MCF 10A (cell line): ENCODE measurements at regions not wholly inside any gene's neighbourhood (a gene's known extent, or its start where the extent isn't known, plus 50 kb on each side); places are given as distances from the start of the nearest gene placed in this dataset.

ENCODE experiments used
- BruUV-seq: library from RNA; stranded (reverse); fragments of 400-500 nt; replicated peaks from 2 replicates; lab custom pipeline; 2021; lab: Mats Ljungman, UMichigan
- CTCF ChIA-PET: fragments of 300-600 bp; sonication (Branson Sonifier 250); formaldehyde crosslinking; extraction: SDS; loops from one replicate; lab custom pipeline; 2021; ENCODE audit warnings: antibody characterized with exemption, inconsistent platforms; lab: Yijun Ruan, JAX
- POLR2A ChIA-PET: fragments of 300-600, 350-650 bp; sonication (Branson Sonifier 250); formaldehyde crosslinking; extraction: SDS; loops from one replicate; lab custom pipeline; 2020; ENCODE audit warnings: antibody characterized with exemption, inconsistent platforms; lab: Yijun Ruan, JAX
- DNase-seq: peaks from one replicate; pipeline ENCODE4 v3.0.0-alpha.2; 2018; ENCODE audit not compliant: unreplicated experiment
- H3K27ac Mint-ChIP-seq: one replicate; pipeline ENCODE4 v1.8.0; 2022; ENCODE audit warnings: mild to moderate bottlenecking, low read depth, mixed read lengths; ENCODE audit not compliant: unreplicated experiment
- H3K27me3 Mint-ChIP-seq: one replicate; pipeline ENCODE4 v1.8.0; 2022; ENCODE audit warnings: mixed read lengths; ENCODE audit not compliant: insufficient read depth, unreplicated experiment
- H3K36me3 Mint-ChIP-seq: one replicate; pipeline ENCODE4 v1.8.0; 2022; ENCODE audit warnings: mild to moderate bottlenecking, moderate library complexity, mixed read lengths; ENCODE audit not compliant: insufficient read depth, unreplicated experiment
- H3K4me1 Mint-ChIP-seq: one replicate; pipeline ENCODE4 v1.8.0; 2022; ENCODE audit warnings: mixed read lengths; ENCODE audit not compliant: insufficient read depth, unreplicated experiment
- H3K4me3 Mint-ChIP-seq: one replicate; pipeline ENCODE4 v1.8.0; 2022; ENCODE audit warnings: mild to moderate bottlenecking, moderate library complexity, mixed read lengths; ENCODE audit not compliant: unreplicated experiment
- H3K9me3 Mint-ChIP-seq: one replicate; pipeline ENCODE4 v1.8.0; 2022; ENCODE audit warnings: mixed read lengths; ENCODE audit not compliant: unreplicated experiment
- intact Hi-C: fragments of 100-400 bp; cut with micrococcal nuclease; formaldehyde crosslinking; loops from 2 replicates; pipeline ENCODE4 v1.14.1; 2022
- TF ChIP-seq, protein P1 (sequence below): fragments of 200-600 bp; IDR thresholded peaks from one replicate; pipeline ENCODE4 v1.8.0; 2022; ENCODE audit warnings: antibody characterized with exemption, mild to moderate bottlenecking; ENCODE audit not compliant: unreplicated experiment

DNA sequence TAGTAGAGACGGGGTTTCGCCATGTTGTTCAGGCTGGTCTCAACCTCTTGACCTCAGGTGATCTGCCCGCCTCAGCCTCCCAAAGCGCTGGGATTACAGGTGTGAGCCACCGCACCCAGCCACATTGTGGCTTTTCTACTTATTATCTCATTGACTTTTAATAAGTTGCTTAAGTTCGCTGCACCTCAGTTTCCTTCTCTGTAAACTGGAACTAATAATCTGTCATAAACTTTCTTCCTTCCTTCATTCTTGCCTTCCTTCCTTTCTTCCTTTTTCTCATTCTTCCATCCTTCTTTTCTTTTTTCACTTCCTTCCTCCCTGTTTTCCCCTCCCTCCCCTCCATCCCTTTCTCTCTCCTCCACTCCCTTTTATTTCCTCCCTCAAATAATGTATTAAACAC is 192.2 kb downstream of the MAF start:
- Mint-ChIP-seq H3K27ac (no peak overlapping the region), H3K27me3 (no peaks in the 10 kb centered on the region), H3K9me3 (no peaks in the 10 kb centered on the region), H3K4me1 (no peaks in the 10 kb centered on the region), H3K4me3 (no peak overlapping the region), H3K36me3 (no peaks in the 10 kb centered on the region)
- POLR2A ChIA-PET = no interaction called here
- DNase-seq = no peak
- CTCF ChIA-PET = interaction anchor here (0.6 kb wide), 1 partner anchor 677 kb away, joined by 3 read pairs; no protein-coding TSS in a partner anchor
- no TSS peak for BruUV-seq
- intact Hi-C loops = no loop called here
- TF ChIP-seq, protein P1, sequence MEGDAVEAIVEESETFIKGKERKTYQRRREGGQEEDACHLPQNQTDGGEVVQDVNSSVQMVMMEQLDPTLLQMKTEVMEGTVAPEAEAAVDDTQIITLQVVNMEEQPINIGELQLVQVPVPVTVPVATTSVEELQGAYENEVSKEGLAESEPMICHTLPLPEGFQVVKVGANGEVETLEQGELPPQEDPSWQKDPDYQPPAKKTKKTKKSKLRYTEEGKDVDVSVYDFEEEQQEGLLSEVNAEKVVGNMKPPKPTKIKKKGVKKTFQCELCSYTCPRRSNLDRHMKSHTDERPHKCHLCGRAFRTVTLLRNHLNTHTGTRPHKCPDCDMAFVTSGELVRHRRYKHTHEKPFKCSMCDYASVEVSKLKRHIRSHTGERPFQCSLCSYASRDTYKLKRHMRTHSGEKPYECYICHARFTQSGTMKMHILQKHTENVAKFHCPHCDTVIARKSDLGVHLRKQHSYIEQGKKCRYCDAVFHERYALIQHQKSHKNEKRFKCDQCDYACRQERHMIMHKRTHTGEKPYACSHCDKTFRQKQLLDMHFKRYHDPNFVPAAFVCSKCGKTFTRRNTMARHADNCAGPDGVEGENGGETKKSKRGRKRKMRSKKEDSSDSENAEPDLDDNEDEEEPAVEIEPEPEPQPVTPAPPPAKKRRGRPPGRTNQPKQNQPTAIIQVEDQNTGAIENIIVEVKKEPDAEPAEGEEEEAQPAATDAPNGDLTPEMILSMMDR = no peak

DNA sequence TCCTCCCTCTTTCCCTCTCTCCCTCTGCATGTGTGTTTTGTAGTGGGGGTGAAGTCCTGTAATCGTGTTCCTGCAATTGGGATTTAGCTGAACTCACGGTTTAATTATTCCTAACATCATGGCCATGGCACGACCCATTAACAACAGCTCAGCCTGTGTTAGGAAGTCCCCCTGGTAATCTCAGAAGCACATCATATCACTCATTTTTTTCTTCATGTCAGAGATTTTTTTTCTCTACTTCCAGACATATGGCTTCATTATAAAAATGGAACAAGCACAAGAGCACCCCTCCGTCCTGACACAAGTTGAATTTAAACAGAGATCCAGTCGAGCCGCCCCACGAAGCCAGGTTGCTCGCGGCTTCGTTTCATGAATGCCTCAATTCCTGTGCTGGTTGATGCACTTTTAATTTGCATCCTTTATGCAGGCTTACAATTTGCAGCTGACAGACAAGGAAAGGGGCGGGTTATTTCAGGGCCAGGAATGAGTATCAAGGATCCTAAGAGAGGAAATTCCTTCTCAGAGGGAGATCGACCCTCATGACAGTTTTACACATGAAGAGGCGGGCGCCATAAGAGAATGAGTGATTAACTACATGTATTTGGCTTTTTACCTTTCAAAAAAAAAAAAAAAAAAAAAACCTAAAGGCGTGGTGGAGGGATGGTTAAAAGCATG is 192.9 kb downstream of the MAF start:
- POLR2A ChIA-PET = interaction anchor here (0.7 kb wide), 1 partner anchor 1008 kb away, joined by 3 read pairs; no protein-coding TSS in a partner anchor

DNA sequence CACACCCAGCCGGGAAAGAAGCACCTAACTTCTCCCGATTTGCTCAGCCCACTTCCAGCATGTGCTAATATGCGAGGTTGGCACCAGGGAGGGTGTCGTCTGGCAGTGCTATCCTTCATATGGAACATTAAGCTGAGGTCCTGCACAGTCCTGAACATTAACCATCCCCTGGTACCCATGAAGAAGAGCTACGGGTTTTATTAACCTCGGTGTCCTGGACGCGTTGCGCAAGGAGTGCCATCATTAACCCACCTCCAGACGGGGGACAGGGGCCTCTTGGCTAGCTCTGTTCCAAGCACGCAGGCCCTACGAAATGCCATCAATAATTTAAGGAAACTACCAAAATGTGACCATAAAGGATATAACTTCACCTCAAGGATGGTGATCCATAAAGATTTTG is 193.5 kb downstream of the MAF start:
- H3K27ac Mint-ChIP-seq = no peak overlapping the region
- H3K4me1 Mint-ChIP-seq = peaks cover 9% of the 10 kb centered on the region
- TF ChIP-seq, protein P1 = no peak
- BruUV-seq = no TSS peak
- intact Hi-C loops = no loop called here
- no peaks in the 10 kb centered on the region for H3K9me3 Mint-ChIP-seq
- no peak overlapping the region for H3K4me3 Mint-ChIP-seq
- ChIA-PET POLR2A (no interaction called here), CTCF (interaction anchor here (1.1 kb wide), 1 partner anchor 1172 kb away, joined by 3 read pairs; no protein-coding TSS in a partner anchor)
- no peaks in the 10 kb centered on the region for H3K36me3 Mint-ChIP-seq
- no peak for DNase-seq
- H3K27me3 Mint-ChIP-seq = no peaks in the 10 kb centered on the region

More for the DNA sequence above, 192.9 kb downstream of the MAF start:
- Mint-ChIP-seq H3K4me1 (peaks cover 3% of the 10 kb centered on the region), H3K9me3 (no peaks in the 10 kb centered on the region), H3K4me3 (no peak overlapping the region), H3K36me3 (no peaks in the 10 kb centered on the region), H3K27ac (no peak overlapping the region), H3K27me3 (no peaks in the 10 kb centered on the region)
- DNase-seq = no peak
- intact Hi-C loops = no loop called here
- CTCF ChIA-PET = interaction anchor here (0.6 to 1.1 kb wide), 2 partner anchors 677 to 1172 kb away, joined by 3 read pairs; no protein-coding TSS in a partner anchor
- TF ChIP-seq, protein P1 = no peak
- BruUV-seq = no TSS peak

DNA sequence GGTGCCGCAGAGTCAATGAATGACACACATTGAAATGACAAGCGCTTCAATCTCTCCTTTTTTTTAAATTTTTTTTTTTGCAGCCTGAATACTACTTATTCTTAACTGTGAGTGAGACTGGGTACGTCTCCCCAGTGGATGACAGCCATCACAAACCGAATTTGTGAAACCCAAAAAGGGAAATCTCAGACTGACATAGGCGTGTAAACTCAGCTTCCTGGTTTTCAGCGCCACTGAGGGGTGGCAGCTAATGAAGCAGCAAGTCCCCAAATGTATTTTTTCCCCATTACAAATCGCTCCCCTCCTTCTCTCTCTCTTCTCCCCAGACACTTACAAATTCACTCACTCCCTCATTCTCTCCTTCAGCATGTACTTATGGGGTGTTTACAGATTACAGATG is 196.0 kb downstream of the MAF start:
- peaks cover 12% of the 10 kb centered on the region for H3K4me1 Mint-ChIP-seq
- BruUV-seq = no TSS peak
- ChIA-PET POLR2A (no interaction called here), CTCF (no interaction called here)
- no peak overlapping the region for H3K27ac Mint-ChIP-seq
- DNase-seq = no peak
- no peak overlapping the region for H3K4me3 Mint-ChIP-seq
- H3K36me3 Mint-ChIP-seq = no peaks in the 10 kb centered on the region
- intact Hi-C loops = no loop called here
- H3K27me3 Mint-ChIP-seq = no peaks in the 10 kb centered on the region
- TF ChIP-seq, protein P1 = no peak
- H3K9me3 Mint-ChIP-seq = no peaks in the 10 kb centered on the region
